HCT116 (cell line): ENCODE measurements at regions not wholly inside any gene's neighbourhood (a gene's known extent, or its start where the extent isn't known, plus 50 kb on each side); places are given as distances from the start of the nearest gene placed in this dataset.

Experiments
- ATAC-seq: fragments of 200-7000 bp; cut with Tn5 transposase; 2 replicates; pipeline ENCODE4 v1.9.1; 2020; ENCODE audit warnings: mild to moderate bottlenecking, moderate library complexity
- BruUV-seq: library from RNA; stranded (reverse); fragments of 400-500 nt; replicated peaks from 2 replicates; lab custom pipeline; 2021; lab: Mats Ljungman, UMichigan
- CTCF ChIA-PET: fragments of 300-600 bp; sonication (Branson Sonifier 250); formaldehyde crosslinking; loops from one replicate; lab custom pipeline; 2021; ENCODE audit warnings: antibody characterized with exemption; lab: Charles Lee
- POLR2A ChIA-PET: fragments of 300-600, 350-600 bp; sonication (Branson Sonifier 250); formaldehyde crosslinking; loops from one replicate; lab custom pipeline; 2021; ENCODE audit warnings: antibody characterized with exemption; lab: Charles Lee
- RAD21 ChIA-PET, 2 experiments: fragments of 300-600 bp; sonication (Branson Sonifier 250); formaldehyde crosslinking; loops; one replicate each; lab custom pipeline; 2023; ENCODE audit warnings: low total read pairs in 2 of 2; ENCODE audit not compliant: uncharacterized antibody in 2 of 2, unreplicated experiment in 2 of 2, low non-redundant PET in 1 of 2; lab: Charles Lee
- DNase-seq: peaks from one replicate; pipeline ENCODE4 v3.0.0-alpha.2; 2010; ENCODE audit warnings: low read depth, low spot score
- H2AFZ ChIP-seq: fragments of 200-600 bp; shearing (Covaris generic), sonication (generic); 2 replicates; pipeline ENCODE4 v1.6.1; 2017; ENCODE audit warnings: low read depth, mixed run types, mixed read lengths, antibody characterized with exemption, low read length; ENCODE audit not compliant: poor library complexity, severe bottlenecking
- H3K27ac ChIP-seq: 2 replicates; pipeline ENCODE4 v1.5.1; 2012; ENCODE audit warnings: low read depth, low read length
- H3K27me3 ChIP-seq: fragments of 200-600 bp; sonication (generic); 2 replicates; pipeline ENCODE4 v1.6.1; 2016; ENCODE audit warnings: mixed run types, low read length, mixed read lengths; ENCODE audit not compliant: insufficient read depth
- H3K36me3 ChIP-seq, 2 experiments: fragments of 200-500 bp in 1 of 2; fragments of 200-600 bp in 1 of 2; sonication (Bioruptor generic) in 1 of 2; sonication (generic) in 1 of 2; 2 replicates each; pipeline versions ENCODE4 v1.5.1 to v1.6.1; 2014 to 2016; ENCODE audit warnings: low read length in 2 of 2, inconsistent platforms in 1 of 2, mixed read lengths in 1 of 2, mixed run types in 1 of 2; ENCODE audit not compliant: insufficient read depth in 2 of 2, control insufficient read depth in 1 of 2
- H3K4me1 ChIP-seq, 2 experiments: fragments of 200-600 bp in 1 of 2; sonication (generic) in 1 of 2; 2 replicates each; pipeline versions ENCODE4 v1.5.1 to v1.6.1; 2012 to 2017; ENCODE audit warnings: low read length in 2 of 2, inconsistent platforms in 1 of 2, mild to moderate bottlenecking in 1 of 2, mixed read lengths in 1 of 2, mixed run types in 1 of 2, moderate library complexity in 1 of 2; ENCODE audit not compliant: insufficient read depth in 2 of 2, control insufficient read depth in 1 of 2
- H3K4me2 ChIP-seq: fragments of 200-600 bp; sonication (generic); 2 replicates; pipeline ENCODE4 v1.6.1; 2017; ENCODE audit warnings: mixed run types, low read length, mixed read lengths
- H3K4me3 ChIP-seq, 2 experiments: fragments of 200-600 bp in 1 of 2; sonication (generic) in 1 of 2; replicated peaks in 1 of 2; 2 replicates each; pipeline ENCODE4 v1.5.1; 2011 to 2016; ENCODE audit warnings: low read length in 2 of 2, control low read depth in 1 of 2, low read depth in 1 of 2, mild to moderate bottlenecking in 1 of 2, mixed read lengths in 1 of 2, mixed run types in 1 of 2
- H3K79me2 ChIP-seq: fragments of 200-600 bp; sonication (generic); 2 replicates; pipeline ENCODE4 v1.6.1; 2017; ENCODE audit warnings: mild to moderate bottlenecking, mixed run types, low read length, moderate library complexity, mixed read lengths; ENCODE audit not compliant: insufficient read depth
- H3K9ac ChIP-seq: fragments of 200-600 bp; sonication (generic); 2 replicates; pipeline ENCODE4 v1.6.1; 2016; ENCODE audit warnings: low read length, mixed read lengths
- H3K9me2 ChIP-seq: fragments of 200-600 bp; sonication (generic), shearing (Covaris generic); 2 replicates; pipeline ENCODE4 v1.6.1; 2017; ENCODE audit warnings: mixed run types, mild to moderate bottlenecking, moderate library complexity; ENCODE audit not compliant: insufficient read depth
- H3K9me3 ChIP-seq, 2 experiments: fragments of 200-500 bp in 1 of 2; fragments of 200-600 bp in 1 of 2; sonication (Bioruptor generic) in 1 of 2; sonication (generic) in 1 of 2; 2 replicates each; pipeline ENCODE4 v1.6.1; 2014 to 2017; ENCODE audit warnings: low read length in 2 of 2, mixed read lengths in 2 of 2, inconsistent platforms in 1 of 2, low read depth in 1 of 2, mild to moderate bottlenecking in 1 of 2, mixed run types in 1 of 2, moderate library complexity in 1 of 2; ENCODE audit not compliant: control insufficient read depth in 1 of 2, insufficient read depth in 1 of 2
- H4K20me1 ChIP-seq: fragments of 200-600 bp; sonication (generic), shearing (Covaris generic); 2 replicates; pipeline ENCODE4 v1.6.1; 2017; ENCODE audit warnings: mixed run types, mild to moderate bottlenecking, moderate library complexity; ENCODE audit not compliant: insufficient read depth
- EZH2phosphoT487 ChIP-seq: fragments of 200-600 bp; IDR thresholded peaks from 2 replicates; pipeline ENCODE4 v1.6.1; 2018; ENCODE audit warnings: antibody characterized with exemption, borderline replicate concordance
- FOSL1 ChIP-seq: IDR thresholded peaks from 2 replicates; pipeline ENCODE4 v1.6.1; 2012; ENCODE audit warnings: low read depth
- REST ChIP-seq: IDR thresholded peaks from 2 replicates; pipeline ENCODE4 v1.6.1; 2012; ENCODE audit warnings: low read depth
- SP1 ChIP-seq: IDR thresholded peaks from 2 replicates; pipeline ENCODE4 v1.6.1; 2012; ENCODE audit warnings: low read depth
- intact Hi-C: fragments of 100-400 bp; cut with micrococcal nuclease; formaldehyde crosslinking; loops from 2 replicates; pipeline ENCODE4 v1.10.0; 2022
- TF ChIP-seq, protein P1 (sequence below): IDR thresholded peaks from 2 replicates; pipeline ENCODE4 v1.6.1; 2011; ENCODE audit warnings: mild to moderate bottlenecking, low read length, moderate library complexity; ENCODE audit not compliant: insufficient replicate concordance; ENCODE audit errors: extremely low read depth

DNA sequence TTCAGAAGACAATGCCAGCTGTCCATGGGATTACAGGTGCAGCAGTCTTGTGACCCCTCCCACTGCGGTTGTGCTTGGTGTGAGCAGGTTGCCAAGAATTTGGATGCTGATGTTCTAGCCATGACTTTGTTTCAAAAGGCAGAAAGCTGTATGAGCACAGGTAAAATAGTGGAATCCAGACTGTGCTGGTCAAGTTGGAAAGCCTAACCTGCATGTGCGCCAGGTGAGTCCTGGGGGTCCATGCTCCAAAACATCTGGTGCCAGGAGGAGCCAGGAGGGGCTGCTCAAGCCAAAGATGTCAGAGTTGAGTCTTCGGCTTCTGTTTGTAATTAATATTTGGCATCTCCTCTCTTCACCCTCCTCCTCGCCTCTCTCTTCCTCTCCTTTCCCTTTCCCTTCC is 330.1 kb downstream of the MYCN start:
- no peaks in the 10 kb centered on the region for H3K9me2 ChIP-seq
- H3K9me3 ChIP-seq = no peaks in the 10 kb centered on the region
- H2AFZ ChIP-seq = no peak overlapping the region
- no peaks in the 10 kb centered on the region for H4K20me1 ChIP-seq
- H3K36me3 ChIP-seq = no peaks in the 10 kb centered on the region
- H3K27me3 ChIP-seq = no peaks in the 10 kb centered on the region
- DNase-seq (no peak), ATAC-seq (no peak)
- ChIA-PET POLR2A (no interaction called here), RAD21 (no interaction called here), CTCF (no interaction called here)
- no peak for TF ChIP-seq FOSL1
- no peak for TF ChIP-seq SP1
- TF ChIP-seq EZH2phosphoT487 = no peak
- TF ChIP-seq REST = no peak
- no TSS peak for BruUV-seq
- intact Hi-C loops = no loop called here
- H3K79me2 ChIP-seq = no peaks in the 10 kb centered on the region
- no peak overlapping the region for H3K27ac ChIP-seq
- no peak overlapping the region for H3K4me3 ChIP-seq
- H3K4me1 ChIP-seq = no peaks in the 10 kb centered on the region
- H3K9ac ChIP-seq = no peak overlapping the region
- no peak overlapping the region for H3K4me2 ChIP-seq

DNA sequence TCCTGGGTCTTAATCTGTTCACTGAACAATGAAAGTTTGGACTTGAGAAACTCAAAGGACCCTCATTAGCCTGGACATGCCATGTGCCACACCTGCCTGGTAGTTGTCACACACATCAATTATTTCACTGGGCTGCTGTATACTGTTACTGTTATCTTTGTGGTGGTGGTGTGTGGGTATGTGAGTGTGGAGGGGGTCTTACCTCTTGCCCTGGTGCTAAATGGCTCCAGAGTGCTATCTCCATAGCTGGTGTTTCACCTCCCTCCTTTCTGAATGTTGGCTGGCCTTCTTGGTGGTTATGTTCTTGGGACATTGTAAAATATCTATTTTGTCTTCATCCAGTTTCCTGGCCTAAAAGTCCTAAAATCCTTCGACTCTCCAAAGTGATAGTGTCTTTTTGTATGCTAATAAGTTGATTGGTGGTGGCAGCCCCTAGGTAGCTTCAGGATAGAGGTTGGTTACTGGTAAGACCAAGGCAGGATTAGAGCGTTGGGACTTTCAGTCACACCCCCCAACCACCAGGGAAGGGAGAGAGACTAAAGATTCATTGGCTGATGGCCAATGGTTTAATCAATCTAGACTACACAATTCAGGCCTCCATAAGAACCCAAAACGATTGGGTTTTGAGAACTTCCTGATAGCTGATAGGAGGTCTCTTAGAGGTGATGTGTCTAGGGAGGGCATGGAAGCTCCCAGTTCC is 328.1 kb downstream of the MYCN start:
- BruUV-seq = no TSS peak

More for the DNA sequence above, 328.1 kb downstream of the MYCN start:
- no peak for ATAC-seq
- Histone ChIP-seq H3K4me2 (no peak overlapping the region), H3K79me2 (no peaks in the 10 kb centered on the region), H3K9ac (no peak overlapping the region), H3K27ac (no peak overlapping the region), H3K36me3 (no peaks in the 10 kb centered on the region), H4K20me1 (no peaks in the 10 kb centered on the region), H3K4me1 (no peaks in the 10 kb centered on the region), H3K27me3 (no peaks in the 10 kb centered on the region), H3K9me2 (no peaks in the 10 kb centered on the region), H2AFZ (no peak overlapping the region), H3K4me3 (no peak overlapping the region), H3K9me3 (no peaks in the 10 kb centered on the region)
- ChIA-PET RAD21 (no interaction called here), CTCF (no interaction called here), POLR2A (no interaction called here)
- intact Hi-C loops = no loop called here
- TF ChIP-seq, protein P1, sequence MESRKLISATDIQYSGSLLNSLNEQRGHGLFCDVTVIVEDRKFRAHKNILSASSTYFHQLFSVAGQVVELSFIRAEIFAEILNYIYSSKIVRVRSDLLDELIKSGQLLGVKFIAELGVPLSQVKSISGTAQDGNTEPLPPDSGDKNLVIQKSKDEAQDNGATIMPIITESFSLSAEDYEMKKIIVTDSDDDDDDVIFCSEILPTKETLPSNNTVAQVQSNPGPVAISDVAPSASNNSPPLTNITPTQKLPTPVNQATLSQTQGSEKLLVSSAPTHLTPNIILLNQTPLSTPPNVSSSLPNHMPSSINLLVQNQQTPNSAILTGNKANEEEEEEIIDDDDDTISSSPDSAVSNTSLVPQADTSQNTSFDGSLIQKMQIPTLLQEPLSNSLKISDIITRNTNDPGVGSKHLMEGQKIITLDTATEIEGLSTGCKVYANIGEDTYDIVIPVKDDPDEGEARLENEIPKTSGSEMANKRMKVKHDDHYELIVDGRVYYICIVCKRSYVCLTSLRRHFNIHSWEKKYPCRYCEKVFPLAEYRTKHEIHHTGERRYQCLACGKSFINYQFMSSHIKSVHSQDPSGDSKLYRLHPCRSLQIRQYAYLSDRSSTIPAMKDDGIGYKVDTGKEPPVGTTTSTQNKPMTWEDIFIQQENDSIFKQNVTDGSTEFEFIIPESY = no peak
- DNase-seq = no peak
